WTC11 (cell line): ENCODE measurements at regions not wholly inside any gene's neighbourhood (a gene's known extent, or its start where the extent isn't known, plus 50 kb on each side); places are given as distances from the start of the nearest gene placed in this dataset.

Source experiments
- ATAC-seq: fragments of 200-7000 bp; cut with Tn5 transposase; 2 replicates; pipeline ENCODE4 v1.10.0; 2021; ENCODE audit warnings: mild to moderate bottlenecking, moderate library complexity
- CTCF ChIA-PET: fragments of 300-600 bp; sonication (Branson Sonifier 250); formaldehyde crosslinking; loops from one replicate; lab custom pipeline; 2021; ENCODE audit warnings: antibody characterized with exemption; lab: Charles Lee
- POLR2A ChIA-PET: fragments of 350-600 bp; sonication (Branson Sonifier 250); formaldehyde crosslinking; loops from one replicate; lab custom pipeline; 2021; ENCODE audit warnings: antibody characterized with exemption; lab: Charles Lee
- DNase-seq: peaks from one replicate; pipeline ENCODE4 v3.0.0; 2021; ENCODE audit warnings: low spot score
- H3K27ac Mint-ChIP-seq: 2 replicates; pipeline ENCODE4 v1.8.0; 2021; ENCODE audit warnings: mixed read lengths
- H3K27me3 Mint-ChIP-seq: 2 replicates; pipeline ENCODE4 v1.8.0; 2021; ENCODE audit warnings: low read depth, mild to moderate bottlenecking, moderate library complexity, mixed read lengths
- H3K36me3 Mint-ChIP-seq: 2 replicates; pipeline ENCODE4 v1.8.0; 2021; ENCODE audit warnings: mixed read lengths
- H3K4me1 Mint-ChIP-seq: 2 replicates; pipeline ENCODE4 v1.8.0; 2022; ENCODE audit warnings: mixed read lengths
- H3K4me3 Mint-ChIP-seq: 2 replicates; pipeline ENCODE4 v1.8.0; 2021; ENCODE audit warnings: mild to moderate bottlenecking, moderate library complexity, mixed read lengths
- H3K9me3 Mint-ChIP-seq: 2 replicates; pipeline ENCODE4 v1.8.0; 2021; ENCODE audit warnings: mixed read lengths
- EMX1 ChIP-seq: fragments of 250-450 bp; sonication (Bioruptor Pico); IDR thresholded peaks from 2 replicates; pipeline ENCODE4 v1.8.0; 2021; ENCODE audit warnings: mild to moderate bottlenecking
- ERG ChIP-seq: fragments of 250-450 bp; sonication (Bioruptor Pico); IDR thresholded peaks from 2 replicates; pipeline ENCODE4 v1.8.0; 2021; ENCODE audit warnings: mild to moderate bottlenecking
- FOXK1 ChIP-seq: sonication (generic); formaldehyde crosslinking; IDR thresholded peaks from 2 replicates; pipeline ENCODE4 v1.8.0; 2022; ENCODE audit warnings: mild to moderate bottlenecking, moderate library complexity, missing genetic modification reagents
- FOXP4 ChIP-seq: sonication (generic); formaldehyde crosslinking; IDR thresholded peaks from 2 replicates; pipeline ENCODE4 v1.8.0; 2022; ENCODE audit warnings: mild to moderate bottlenecking, missing genetic modification reagents
- HMGA2 ChIP-seq: fragments of 250-450 bp; sonication (Bioruptor Pico); IDR thresholded peaks from 2 replicates; pipeline ENCODE4 v1.4.0; 2021; ENCODE audit warnings: mild to moderate bottlenecking, moderate library complexity
- JAZF1 ChIP-seq: fragments of 250-450 bp; sonication (Bioruptor Pico); IDR thresholded peaks from 2 replicates; pipeline ENCODE4 v1.9.0; 2021; ENCODE audit warnings: moderate library complexity, mild to moderate bottlenecking, inconsistent platforms
- JUN ChIP-seq: sonication (generic); formaldehyde crosslinking; IDR thresholded peaks from 2 replicates; pipeline ENCODE4 v1.8.0; 2023; ENCODE audit warnings: mild to moderate bottlenecking, missing genetic modification reagents
- MXD4 ChIP-seq: fragments of 250-450 bp; sonication (Bioruptor Pico); IDR thresholded peaks from 2 replicates; pipeline ENCODE4 v1.8.0; 2021; ENCODE audit warnings: mild to moderate bottlenecking, moderate library complexity, borderline replicate concordance
- RORB ChIP-seq: fragments of 250-450 bp; sonication (Bioruptor Pico); IDR thresholded peaks from 2 replicates; pipeline ENCODE4 v1.9.0; 2021; ENCODE audit warnings: mild to moderate bottlenecking
- SMAD3 ChIP-seq: sonication (generic); formaldehyde crosslinking; IDR thresholded peaks from 2 replicates; pipeline ENCODE4 v1.8.0; 2022; ENCODE audit warnings: missing genetic modification reagents, mild to moderate bottlenecking, borderline replicate concordance
- SOX15 ChIP-seq: fragments of 250-450 bp; sonication (Bioruptor Pico); IDR thresholded peaks from 2 replicates; pipeline ENCODE4 v1.9.0; 2021; ENCODE audit warnings: mild to moderate bottlenecking
- SP1 ChIP-seq: sonication (generic); formaldehyde crosslinking; conservative IDR thresholded peaks from 2 replicates; pipeline ENCODE4 v1.8.1; 2022; ENCODE audit warnings: missing genetic modification reagents
- STAT6 ChIP-seq: sonication (generic); formaldehyde crosslinking; conservative IDR thresholded peaks from 2 replicates; pipeline ENCODE4 v1.8.1; 2023; ENCODE audit warnings: mild to moderate bottlenecking, low read depth, missing genetic modification reagents, moderate library complexity
- TP53 ChIP-seq: sonication (generic); formaldehyde crosslinking; IDR thresholded peaks from 2 replicates; pipeline ENCODE4 v1.8.1; 2023; ENCODE audit warnings: mild to moderate bottlenecking, missing genetic modification reagents
- ZBTB43 ChIP-seq: sonication (generic); formaldehyde crosslinking; IDR thresholded peaks from 2 replicates; pipeline ENCODE4 v1.8.1; 2023; ENCODE audit warnings: mild to moderate bottlenecking, missing genetic modification reagents
- ZMAT4 ChIP-seq: fragments of 250-450 bp; sonication (Bioruptor Pico); IDR thresholded peaks from 2 replicates; pipeline ENCODE4 v1.9.0; 2021; ENCODE audit warnings: mild to moderate bottlenecking
- ZNF121 ChIP-seq: sonication (generic); formaldehyde crosslinking; IDR thresholded peaks from 2 replicates; pipeline ENCODE4 v1.8.0; 2023; ENCODE audit warnings: missing genetic modification reagents
- ZNF263 ChIP-seq: sonication (generic); formaldehyde crosslinking; IDR thresholded peaks from 2 replicates; pipeline ENCODE4 v1.8.1; 2022; ENCODE audit warnings: low read depth, mild to moderate bottlenecking, moderate library complexity, missing genetic modification reagents
- ZNF396 ChIP-seq: fragments of 250-450 bp; sonication (Bioruptor Pico); IDR thresholded peaks from 2 replicates; pipeline ENCODE4 v1.8.0; 2021; ENCODE audit warnings: mild to moderate bottlenecking, moderate library complexity, borderline replicate concordance
- ZNF423 ChIP-seq: fragments of 250-450 bp; sonication (Bioruptor Pico); IDR thresholded peaks from 2 replicates; pipeline ENCODE4 v2.1.2; 2022; ENCODE audit warnings: mild to moderate bottlenecking, moderate library complexity

GRCh38 chr9:2291980-2292704 is 277.0 kb downstream of the SMARCA2 start:
- DNase-seq, result no peak
- H3K27ac Mint-ChIP-seq, result peak overlapping the region; percentile 44; the same call in 1 of the 2 replicates

GRCh38 chr9:2292733-2293132 is 277.6 kb downstream of the SMARCA2 start:
- H3K36me3 Mint-ChIP-seq, result peaks cover 47% of the 10 kb centered on the region
- DNase-seq, result no peak
- H3K4me1 Mint-ChIP-seq, result peaks cover 55% of the 10 kb centered on the region
- H3K9me3 Mint-ChIP-seq, result peaks cover 24% of the 10 kb centered on the region
- no peak overlapping the region for H3K27ac Mint-ChIP-seq
- TF ChIP-seq EMX1 (CRISPR knock-in tag) (no peak), ZNF423 (CRISPR knock-in tag) (no peak), FOXK1 (CRISPR knock-in tag) (no peak), ZNF396 (CRISPR knock-in tag) (no peak), FOXP4 (CRISPR knock-in tag) (no peak), RORB (CRISPR knock-in tag) (no peak), MXD4 (no peak)
- peaks cover 25% of the 10 kb centered on the region for H3K27me3 Mint-ChIP-seq
- POLR2A ChIA-PET, result no interaction called here
- no peak for ATAC-seq
- CTCF ChIA-PET, result no interaction called here
- no peak overlapping the region for H3K4me3 Mint-ChIP-seq

More at GRCh38 chr9:2291980-2292704, 277.0 kb downstream of the SMARCA2 start:
- TF ChIP-seq ERG (CRISPR knock-in tag) (no peak), ZMAT4 (CRISPR knock-in tag) (0 out of 2 replicates have a peak, but pooled peaks have one; percentile 19)
- peaks cover 59% of the 10 kb centered on the region for H3K4me1 Mint-ChIP-seq
- H3K36me3 Mint-ChIP-seq, result peaks cover 45% of the 10 kb centered on the region
- peak; percentile 31; the same call in 1 of the 2 replicates for ATAC-seq
- H3K27me3 Mint-ChIP-seq, result peaks cover 22% of the 10 kb centered on the region
- H3K4me3 Mint-ChIP-seq, result no peak overlapping the region
- ChIA-PET POLR2A (no interaction called here), CTCF (no interaction called here)
- H3K9me3 Mint-ChIP-seq, result peaks cover 18% of the 10 kb centered on the region

GRCh38 chr9:2297771-2298170 is 282.6 kb downstream of the SMARCA2 start:
- Mint-ChIP-seq H3K36me3 (peaks cover 43% of the 10 kb centered on the region), H3K27me3 (peaks cover 32% of the 10 kb centered on the region), H3K4me1 (peaks cover 16% of the 10 kb centered on the region), H3K9me3 (peaks cover 42% of the 10 kb centered on the region), H3K4me3 (no peak overlapping the region), H3K27ac (no peak overlapping the region)
- TF ChIP-seq JAZF1 (CRISPR knock-in tag) (no peak), JUN (no peak), SMAD3 (CRISPR knock-in tag) (no peak)
- POLR2A ChIA-PET, result no interaction called here
- CTCF ChIA-PET, result no interaction called here
- no peak for ATAC-seq
- no peak for DNase-seq

GRCh38 chr9:2298217-2298616 is 283.1 kb downstream of the SMARCA2 start:
- POLR2A ChIA-PET, result no interaction called here
- H3K9me3 Mint-ChIP-seq, result peaks cover 47% of the 10 kb centered on the region
- no peak for DNase-seq
- TF ChIP-seq ZNF121 (CRISPR knock-in tag) (no peak), ZNF423 (CRISPR knock-in tag) (no peak), JUN (no peak), SP1 (CRISPR knock-in tag) (no peak), ZNF263 (no peak), SOX15 (CRISPR knock-in tag) (no peak), HMGA2 (no peak), ZBTB43 (CRISPR knock-in tag) (no peak), STAT6 (no peak), TP53 (CRISPR knock-in tag) (no peak), FOXP4 (CRISPR knock-in tag) (no peak)
- peaks cover 28% of the 10 kb centered on the region for H3K27me3 Mint-ChIP-seq
- no peak overlapping the region for H3K4me3 Mint-ChIP-seq
- peaks cover 47% of the 10 kb centered on the region for H3K36me3 Mint-ChIP-seq
- ATAC-seq, result no peak
- CTCF ChIA-PET, result no interaction called here
- peaks cover 15% of the 10 kb centered on the region for H3K4me1 Mint-ChIP-seq
- no peak overlapping the region for H3K27ac Mint-ChIP-seq
